ENCODE measurements at regions not wholly inside any gene's neighbourhood (a gene's known extent, or its start where the extent isn't known, plus 50 kb on each side); places are given as distances from the start of the nearest gene placed in this dataset.

DNA sequence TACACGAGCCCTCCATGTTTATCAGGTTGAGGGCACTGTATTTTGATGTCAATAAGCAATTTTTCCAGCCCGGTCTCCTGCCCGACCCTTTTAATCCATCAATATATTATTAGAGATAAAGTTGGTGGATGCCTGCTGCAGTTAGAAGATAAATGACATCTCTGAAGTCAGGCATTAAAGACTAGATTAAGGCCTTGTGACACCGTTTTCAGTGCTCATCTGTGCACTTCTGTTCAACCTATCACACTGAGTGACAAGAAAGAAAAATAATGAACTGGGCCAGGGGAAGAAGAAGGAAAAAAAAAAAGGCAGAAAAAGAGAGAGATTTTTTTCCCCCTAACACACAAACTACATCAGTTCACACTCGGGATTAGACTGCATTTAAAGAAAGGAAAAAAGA, 371.8 kb downstream of the IL20RB start:
- 11% methylated on average over 5 of the region's 5 CpGs for WGBS (ENCODE audit: low lambda C conversion rate)
- Histone ChIP-seq H3K27ac (ENCODE audit: low read depth in 2 of 2, low read length in 1 of 2) (no peak overlapping the region), H3K9me2 (no peaks in the 10 kb centered on the region), H4K20me1 (ENCODE audit: insufficient read depth) (no peaks in the 10 kb centered on the region), H2AFZ (ENCODE audit: low read depth) (no peak overlapping the region), H3K79me2 (ENCODE audit: insufficient read depth) (no peaks in the 10 kb centered on the region), H3F3A (replicated peaks; ENCODE audit: insufficient read depth) (no peaks in the 10 kb centered on the region), H3K4me2 (no peak overlapping the region), H3K36me3 (replicated peaks in 1 of 2; ENCODE audit: control insufficient read depth in 1 of 2, insufficient read depth in 2 of 2, low read length in 1 of 2) (no peaks in the 10 kb centered on the region), H3K9me3 (no peaks in the 10 kb centered on the region), H3K4me3 (ENCODE audit: low read depth in 2 of 2, low read length in 1 of 2) (no peak overlapping the region), H3K4me1 (ENCODE audit: control insufficient read depth in 1 of 2, insufficient read depth in 2 of 2, low read depth in 1 of 2, low read length in 1 of 2) (no peaks in the 10 kb centered on the region), H3K9ac (no peak overlapping the region), H3K27me3 (ENCODE audit: insufficient read depth) (no peaks in the 10 kb centered on the region)
- POLR2A ChIA-PET = interaction anchor here (0.9 kb wide), 1 partner anchor 16 kb away, joined by 3 read pairs; no protein-coding TSS in a partner anchor
- no peak for DNase-seq
- CTCF ChIA-PET = no interaction called here
- TF ChIP-seq, protein P1, sequence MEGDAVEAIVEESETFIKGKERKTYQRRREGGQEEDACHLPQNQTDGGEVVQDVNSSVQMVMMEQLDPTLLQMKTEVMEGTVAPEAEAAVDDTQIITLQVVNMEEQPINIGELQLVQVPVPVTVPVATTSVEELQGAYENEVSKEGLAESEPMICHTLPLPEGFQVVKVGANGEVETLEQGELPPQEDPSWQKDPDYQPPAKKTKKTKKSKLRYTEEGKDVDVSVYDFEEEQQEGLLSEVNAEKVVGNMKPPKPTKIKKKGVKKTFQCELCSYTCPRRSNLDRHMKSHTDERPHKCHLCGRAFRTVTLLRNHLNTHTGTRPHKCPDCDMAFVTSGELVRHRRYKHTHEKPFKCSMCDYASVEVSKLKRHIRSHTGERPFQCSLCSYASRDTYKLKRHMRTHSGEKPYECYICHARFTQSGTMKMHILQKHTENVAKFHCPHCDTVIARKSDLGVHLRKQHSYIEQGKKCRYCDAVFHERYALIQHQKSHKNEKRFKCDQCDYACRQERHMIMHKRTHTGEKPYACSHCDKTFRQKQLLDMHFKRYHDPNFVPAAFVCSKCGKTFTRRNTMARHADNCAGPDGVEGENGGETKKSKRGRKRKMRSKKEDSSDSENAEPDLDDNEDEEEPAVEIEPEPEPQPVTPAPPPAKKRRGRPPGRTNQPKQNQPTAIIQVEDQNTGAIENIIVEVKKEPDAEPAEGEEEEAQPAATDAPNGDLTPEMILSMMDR (IDR thresholded peaks at IDR 0.05) = no peak
- TF ChIP-seq MEF2A (IDR thresholded peaks at IDR 0.05; ENCODE audit: borderline replicate concordance, low read depth) (no peak), EP300 (IDR thresholded peaks at IDR 0.05; ENCODE audit: borderline replicate concordance in 1 of 2, low read depth in 1 of 2, low read length in 1 of 2) (no peak), JUND (IDR thresholded peaks at IDR 0.05) (no peak), POLR2AphosphoS5 (IDR thresholded peaks at IDR 0.05; ENCODE audit: low read depth, low read length) (no peak), RFX5 (IDR thresholded peaks at IDR 0.05; ENCODE audit: low read length) (no peak), RCOR1 (IDR thresholded peaks at IDR 0.05; ENCODE audit: low read length) (no peak)
- TF ChIP-seq, protein P2, sequence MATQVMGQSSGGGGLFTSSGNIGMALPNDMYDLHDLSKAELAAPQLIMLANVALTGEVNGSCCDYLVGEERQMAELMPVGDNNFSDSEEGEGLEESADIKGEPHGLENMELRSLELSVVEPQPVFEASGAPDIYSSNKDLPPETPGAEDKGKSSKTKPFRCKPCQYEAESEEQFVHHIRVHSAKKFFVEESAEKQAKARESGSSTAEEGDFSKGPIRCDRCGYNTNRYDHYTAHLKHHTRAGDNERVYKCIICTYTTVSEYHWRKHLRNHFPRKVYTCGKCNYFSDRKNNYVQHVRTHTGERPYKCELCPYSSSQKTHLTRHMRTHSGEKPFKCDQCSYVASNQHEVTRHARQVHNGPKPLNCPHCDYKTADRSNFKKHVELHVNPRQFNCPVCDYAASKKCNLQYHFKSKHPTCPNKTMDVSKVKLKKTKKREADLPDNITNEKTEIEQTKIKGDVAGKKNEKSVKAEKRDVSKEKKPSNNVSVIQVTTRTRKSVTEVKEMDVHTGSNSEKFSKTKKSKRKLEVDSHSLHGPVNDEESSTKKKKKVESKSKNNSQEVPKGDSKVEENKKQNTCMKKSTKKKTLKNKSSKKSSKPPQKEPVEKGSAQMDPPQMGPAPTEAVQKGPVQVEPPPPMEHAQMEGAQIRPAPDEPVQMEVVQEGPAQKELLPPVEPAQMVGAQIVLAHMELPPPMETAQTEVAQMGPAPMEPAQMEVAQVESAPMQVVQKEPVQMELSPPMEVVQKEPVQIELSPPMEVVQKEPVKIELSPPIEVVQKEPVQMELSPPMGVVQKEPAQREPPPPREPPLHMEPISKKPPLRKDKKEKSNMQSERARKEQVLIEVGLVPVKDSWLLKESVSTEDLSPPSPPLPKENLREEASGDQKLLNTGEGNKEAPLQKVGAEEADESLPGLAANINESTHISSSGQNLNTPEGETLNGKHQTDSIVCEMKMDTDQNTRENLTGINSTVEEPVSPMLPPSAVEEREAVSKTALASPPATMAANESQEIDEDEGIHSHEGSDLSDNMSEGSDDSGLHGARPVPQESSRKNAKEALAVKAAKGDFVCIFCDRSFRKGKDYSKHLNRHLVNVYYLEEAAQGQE (IDR thresholded peaks at IDR 0.05; ENCODE audit: low read depth, low read length) = no peak
- TF ChIP-seq, protein P3, sequence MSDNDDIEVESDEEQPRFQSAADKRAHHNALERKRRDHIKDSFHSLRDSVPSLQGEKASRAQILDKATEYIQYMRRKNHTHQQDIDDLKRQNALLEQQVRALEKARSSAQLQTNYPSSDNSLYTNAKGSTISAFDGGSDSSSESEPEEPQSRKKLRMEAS (IDR thresholded peaks at IDR 0.05; ENCODE audit: low read depth) = no peak
- TF ChIP-seq, protein P4, sequence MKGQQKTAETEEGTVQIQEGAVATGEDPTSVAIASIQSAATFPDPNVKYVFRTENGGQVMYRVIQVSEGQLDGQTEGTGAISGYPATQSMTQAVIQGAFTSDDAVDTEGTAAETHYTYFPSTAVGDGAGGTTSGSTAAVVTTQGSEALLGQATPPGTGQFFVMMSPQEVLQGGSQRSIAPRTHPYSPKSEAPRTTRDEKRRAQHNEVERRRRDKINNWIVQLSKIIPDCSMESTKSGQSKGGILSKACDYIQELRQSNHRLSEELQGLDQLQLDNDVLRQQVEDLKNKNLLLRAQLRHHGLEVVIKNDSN (IDR thresholded peaks at IDR 0.05; ENCODE audit: borderline replicate concordance, low read depth) = no peak

DNA sequence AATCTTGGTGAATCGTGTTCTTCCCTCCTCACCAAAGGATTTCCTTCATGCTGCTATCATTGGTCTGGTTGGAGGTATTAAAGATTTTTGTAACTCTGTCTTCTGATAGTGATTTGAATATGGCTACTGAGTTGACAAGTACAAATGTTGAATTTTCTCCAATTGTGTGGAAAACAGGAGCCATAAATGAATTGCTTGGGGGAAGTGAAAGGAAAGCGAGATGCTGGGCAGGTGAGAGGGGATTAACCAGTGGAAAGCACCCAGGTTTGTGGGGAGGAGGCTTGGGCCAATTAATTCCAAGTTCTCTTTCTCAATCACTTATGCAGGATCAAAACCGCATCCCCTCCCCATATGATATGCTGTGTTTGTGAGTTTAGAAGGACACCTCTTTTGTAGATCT, 372.5 kb downstream of the IL20RB start:
- Histone ChIP-seq H3K4me1 (ENCODE audit: control insufficient read depth in 1 of 2, insufficient read depth in 2 of 2, low read depth in 1 of 2, low read length in 1 of 2) (no peaks in the 10 kb centered on the region), H3K27me3 (ENCODE audit: insufficient read depth) (no peaks in the 10 kb centered on the region), H2AFZ (ENCODE audit: low read depth) (no peak overlapping the region), H4K20me1 (ENCODE audit: insufficient read depth) (no peaks in the 10 kb centered on the region), H3K4me3 (ENCODE audit: low read depth in 2 of 2, low read length in 1 of 2) (no peak overlapping the region), H3K9me2 (no peaks in the 10 kb centered on the region), H3K79me2 (ENCODE audit: insufficient read depth) (no peaks in the 10 kb centered on the region), H3F3A (replicated peaks; ENCODE audit: insufficient read depth) (no peaks in the 10 kb centered on the region), H3K4me2 (no peak overlapping the region), H3K36me3 (replicated peaks in 1 of 2; ENCODE audit: control insufficient read depth in 1 of 2, insufficient read depth in 2 of 2, low read length in 1 of 2) (no peaks in the 10 kb centered on the region), H3K27ac (ENCODE audit: low read depth in 2 of 2, low read length in 1 of 2) (no peak overlapping the region), H3K9ac (no peak overlapping the region), H3K9me3 (no peaks in the 10 kb centered on the region)
- ChIA-PET CTCF (no interaction called here), POLR2A (no interaction called here)
- DNase-seq = no peak
- 25% methylated on average over 3 of the region's 3 CpGs for WGBS (ENCODE audit: low lambda C conversion rate)
- TF ChIP-seq FOXJ3 (CRISPR knock-in tag; IDR thresholded peaks at IDR 0.05) (no peak), YY1 (IDR thresholded peaks at IDR 0.05; ENCODE audit: low read depth) (no peak), RAD21 (IDR thresholded peaks at IDR 0.05; ENCODE audit: low read length) (no peak), SMC3 (IDR thresholded peaks at IDR 0.05; ENCODE audit: low read depth, low read length) (no peak), EP300 (IDR thresholded peaks at IDR 0.05; ENCODE audit: borderline replicate concordance in 1 of 2, low read depth in 1 of 2, low read length in 1 of 2) (no peak), CHD2 (IDR thresholded peaks at IDR 0.05; ENCODE audit: low read length, partially characterized antibody) (no peak), SIN3A (IDR thresholded peaks at IDR 0.05; ENCODE audit: borderline replicate concordance, low read depth, low read length) (no peak), RFX5 (IDR thresholded peaks at IDR 0.05; ENCODE audit: low read length) (no peak)
- TF ChIP-seq, protein P5, sequence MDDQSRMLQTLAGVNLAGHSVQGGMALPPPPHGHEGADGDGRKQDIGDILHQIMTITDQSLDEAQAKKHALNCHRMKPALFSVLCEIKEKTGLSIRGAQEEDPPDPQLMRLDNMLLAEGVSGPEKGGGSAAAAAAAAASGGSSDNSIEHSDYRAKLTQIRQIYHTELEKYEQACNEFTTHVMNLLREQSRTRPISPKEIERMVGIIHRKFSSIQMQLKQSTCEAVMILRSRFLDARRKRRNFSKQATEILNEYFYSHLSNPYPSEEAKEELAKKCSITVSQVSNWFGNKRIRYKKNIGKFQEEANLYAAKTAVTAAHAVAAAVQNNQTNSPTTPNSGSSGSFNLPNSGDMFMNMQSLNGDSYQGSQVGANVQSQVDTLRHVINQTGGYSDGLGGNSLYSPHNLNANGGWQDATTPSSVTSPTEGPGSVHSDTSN (IDR thresholded peaks at IDR 0.05) = no peak
- TF ChIP-seq, protein P2 (IDR thresholded peaks at IDR 0.05; ENCODE audit: low read depth, low read length) = no peak

Data from SK-N-SH (cell line).